ENCODE measurements at regions not wholly inside any gene's neighbourhood (a gene's known extent, or its start where the extent isn't known, plus 50 kb on each side); places are given as distances from the start of the nearest gene placed in this dataset.
"Not testable (repeated sequence)": the region's sequence is repeated elsewhere in the genome, so short reads cannot be mapped to it uniquely, and the experiment has no call there.

DNA sequence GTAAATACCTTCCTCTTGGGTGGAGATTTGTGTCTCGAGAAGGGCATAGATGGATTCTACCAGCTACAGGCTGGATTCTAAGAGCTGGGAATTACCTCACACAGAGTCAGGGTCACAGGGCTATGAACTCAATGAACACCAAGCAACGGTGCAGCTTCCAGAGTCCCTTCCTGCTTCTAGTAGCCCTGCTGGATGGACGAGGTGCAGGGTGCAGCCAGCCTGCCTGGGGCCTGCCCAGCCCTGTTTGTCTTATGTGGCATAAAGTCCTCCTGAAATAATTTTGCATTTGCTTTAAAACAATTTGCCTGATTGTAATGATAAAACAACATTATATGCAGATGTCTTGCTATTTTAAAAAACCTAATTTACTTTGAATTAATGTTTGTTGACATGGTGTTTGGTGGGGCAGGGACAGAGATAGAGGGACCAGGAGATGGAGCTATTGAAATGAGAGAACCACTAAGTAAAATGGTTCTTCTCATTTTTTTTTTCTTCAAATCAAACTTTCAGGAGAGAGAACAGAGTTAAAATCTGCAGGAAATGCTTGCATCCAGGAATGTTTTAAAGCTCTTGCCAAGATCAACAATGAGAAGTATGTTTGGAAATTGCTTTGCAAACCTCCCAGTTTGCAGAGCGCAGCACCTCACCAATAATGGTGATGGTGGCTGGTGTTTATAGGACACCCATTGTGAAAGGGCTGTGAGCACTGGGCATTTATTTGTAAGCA lies 305.4 kb upstream of the PODXL start:
- no peak for DNase-seq (ENCODE audit: low read depth in 2 of 2)

GRCh38 chr7:131859147-131859821 lies 302.9 kb upstream of the PODXL start:
- no peak for DNase-seq (ENCODE audit: low read depth in 2 of 2)

- DNase-seq (ENCODE audit: low read depth in 2 of 2) = no peak
Observed at GRCh38 chr7:131858611-131859010, 302.2 kb upstream of the PODXL start.

DNA sequence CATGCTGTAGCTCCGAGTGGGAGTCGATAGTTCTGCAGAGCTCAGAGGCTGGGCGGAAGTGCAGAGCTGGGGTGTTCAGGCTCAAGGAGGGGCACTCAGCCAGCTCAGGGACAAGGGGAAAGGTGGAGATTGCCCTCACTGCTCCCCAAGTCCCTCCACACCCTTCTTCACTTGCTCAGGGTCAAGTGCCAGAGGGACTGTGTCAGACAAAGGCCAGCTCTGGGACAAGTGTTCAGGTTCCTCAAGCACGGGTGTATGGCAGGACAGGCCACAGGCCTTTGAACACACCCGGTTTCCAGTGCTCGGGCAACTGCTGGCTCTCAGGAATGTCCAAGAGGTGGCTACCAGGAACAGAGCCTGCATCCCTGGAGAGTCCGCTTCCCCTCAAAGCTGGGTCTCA lies 293.0 kb upstream of the PODXL start:
- no peak for DNase-seq (ENCODE audit: low read depth in 2 of 2)

- no peak for DNase-seq (ENCODE audit: low read depth in 2 of 2)
Observed at GRCh38 chr7:131848033-131848432, 291.6 kb upstream of the PODXL start.

- no peak for DNase-seq (ENCODE audit: low read depth in 2 of 2)
Observed at GRCh38 chr7:131845573-131846314, 289.3 kb upstream of the PODXL start.

DNA sequence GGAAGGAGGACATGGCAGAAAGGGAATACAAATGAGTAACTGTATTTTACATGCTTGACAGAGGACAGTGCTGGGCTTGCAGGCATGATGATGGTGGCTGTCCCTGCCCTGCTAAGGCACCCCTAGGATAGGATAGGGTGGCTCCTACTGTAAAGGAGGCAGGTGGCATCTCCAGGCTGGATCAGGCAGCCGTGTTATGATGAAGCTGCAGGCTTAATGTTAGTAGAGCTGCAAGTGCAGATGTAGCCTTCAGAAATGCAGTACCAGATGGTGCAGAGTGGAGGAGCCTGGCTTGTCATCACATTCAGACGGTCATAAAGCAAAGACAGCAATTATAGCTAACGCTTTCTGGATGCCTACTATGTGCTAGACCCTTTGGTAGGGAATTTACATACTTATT lies 287.9 kb upstream of the PODXL start:
- no peak for DNase-seq (ENCODE audit: low read depth in 2 of 2)

DNA sequence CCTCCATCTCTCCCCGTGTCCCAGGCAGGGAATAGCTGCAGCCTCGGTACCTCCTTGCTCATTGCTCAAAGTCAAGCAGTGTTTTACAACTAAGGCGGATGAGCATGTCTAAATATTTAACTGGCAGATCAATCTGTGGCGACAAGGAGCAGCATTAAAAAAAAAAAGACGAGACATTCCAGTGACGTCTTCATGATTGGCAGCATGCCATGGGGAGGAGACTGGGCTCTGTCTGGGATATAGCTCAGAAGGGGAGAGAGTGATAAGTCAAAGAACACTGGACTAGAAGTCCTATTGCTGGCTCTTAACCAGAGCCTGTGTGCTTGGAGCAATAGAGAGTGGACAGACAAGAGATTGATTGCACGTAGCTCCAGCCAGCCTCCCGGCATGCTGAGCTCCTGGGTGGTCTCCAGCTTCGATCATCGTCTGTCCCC lies 287.5 kb upstream of the PODXL start:
- no peak for DNase-seq (ENCODE audit: low read depth in 2 of 2)

GRCh38 chr7:131839967-131840690 lies 283.7 kb upstream of the PODXL start:
- DNase-seq (ENCODE audit: low read depth in 2 of 2) = no peak

DNA sequence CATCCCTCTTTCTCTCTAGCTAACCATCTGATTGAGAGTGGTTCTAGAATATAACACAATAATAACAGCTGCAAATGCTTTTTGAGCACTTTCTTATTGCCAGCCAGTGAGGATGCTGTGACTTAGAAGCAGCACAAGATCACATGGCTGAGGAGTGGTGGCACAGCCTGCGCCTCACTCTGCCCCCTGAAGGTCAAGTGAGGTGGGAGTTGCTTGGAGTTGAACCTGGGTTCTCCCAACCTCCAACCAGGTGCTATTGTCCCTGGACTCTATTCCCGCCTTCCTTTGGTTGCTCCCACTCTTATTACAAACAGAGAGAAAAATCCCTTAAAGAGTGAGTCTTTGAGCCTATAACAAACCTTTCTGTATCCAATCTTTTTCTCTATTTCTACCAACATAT lies 280.3 kb upstream of the PODXL start:
- no peak for DNase-seq (ENCODE audit: low read depth in 2 of 2)

GRCh38 chr7:131835141-131835540 lies 278.7 kb upstream of the PODXL start:
- no peak for DNase-seq (ENCODE audit: low read depth in 2 of 2)

- no peak for DNase-seq (ENCODE audit: low read depth in 2 of 2)
Observed at GRCh38 chr7:131830681-131831080, 274.3 kb upstream of the PODXL start.

GRCh38 chr7:131829947-131830558 lies 273.6 kb upstream of the PODXL start:
- no peak for DNase-seq (ENCODE audit: low read depth in 2 of 2)

DNA sequence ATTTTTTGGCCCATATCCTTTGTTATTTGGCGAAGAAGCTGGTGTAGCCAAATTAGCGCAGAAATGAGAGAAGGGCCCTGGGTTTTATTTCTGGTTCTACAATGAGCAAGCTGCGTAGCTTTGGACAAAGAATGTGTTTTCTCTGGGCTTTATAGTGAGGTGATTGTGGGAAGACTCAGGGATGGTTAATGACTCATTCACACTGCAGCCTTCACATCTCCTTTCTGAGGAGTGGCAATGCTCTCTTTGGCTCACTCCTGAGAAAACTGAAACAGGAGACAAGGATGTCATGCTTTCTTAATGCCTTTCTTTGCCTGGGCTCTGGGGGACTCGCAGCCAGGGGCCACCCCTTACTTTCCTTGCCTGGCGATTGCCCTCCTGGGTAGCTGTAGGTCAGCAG lies 271.0 kb upstream of the PODXL start:
- no peak for DNase-seq (ENCODE audit: low read depth in 2 of 2)

- no peak for DNase-seq (ENCODE audit: low read depth in 2 of 2)
Observed at GRCh38 chr7:131826960-131827359, 270.5 kb upstream of the PODXL start.

GRCh38 chr7:131823961-131824440 lies 267.6 kb upstream of the PODXL start:
- DNase-seq (ENCODE audit: low read depth in 2 of 2) = not testable (repeated sequence)

DNA sequence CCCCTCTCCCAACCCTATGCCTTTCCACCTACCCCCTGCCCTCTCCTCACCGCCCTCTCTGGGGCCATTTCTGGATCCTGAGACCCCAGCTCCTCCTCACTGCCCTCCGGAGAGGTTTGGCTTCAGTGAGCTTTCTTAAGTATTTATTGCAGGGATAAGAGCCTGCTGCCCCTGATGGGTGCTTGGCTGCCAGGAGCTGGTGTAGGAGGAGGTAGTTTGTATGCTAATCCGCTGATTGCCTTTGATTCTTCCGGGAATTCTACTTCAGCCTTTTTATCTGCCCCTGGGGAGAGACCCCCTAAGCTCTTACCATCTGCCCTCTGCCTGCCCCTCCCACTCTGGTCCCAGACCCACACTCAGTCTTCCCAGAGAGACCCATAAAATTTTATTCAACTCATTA lies 263.5 kb upstream of the PODXL start:
- no peak for DNase-seq (ENCODE audit: low read depth in 2 of 2)

GRCh38 chr7:131816391-131817007 lies 260.1 kb upstream of the PODXL start:
- no peak for DNase-seq (ENCODE audit: low read depth in 2 of 2)

- no peak for DNase-seq (ENCODE audit: low read depth in 2 of 2)
Observed at GRCh38 chr7:131808736-131809135, 252.3 kb upstream of the PODXL start.

- not testable (repeated sequence) for DNase-seq (ENCODE audit: low read depth in 2 of 2)
Observed at GRCh38 chr7:131808156-131808555, 251.7 kb upstream of the PODXL start.

DNA sequence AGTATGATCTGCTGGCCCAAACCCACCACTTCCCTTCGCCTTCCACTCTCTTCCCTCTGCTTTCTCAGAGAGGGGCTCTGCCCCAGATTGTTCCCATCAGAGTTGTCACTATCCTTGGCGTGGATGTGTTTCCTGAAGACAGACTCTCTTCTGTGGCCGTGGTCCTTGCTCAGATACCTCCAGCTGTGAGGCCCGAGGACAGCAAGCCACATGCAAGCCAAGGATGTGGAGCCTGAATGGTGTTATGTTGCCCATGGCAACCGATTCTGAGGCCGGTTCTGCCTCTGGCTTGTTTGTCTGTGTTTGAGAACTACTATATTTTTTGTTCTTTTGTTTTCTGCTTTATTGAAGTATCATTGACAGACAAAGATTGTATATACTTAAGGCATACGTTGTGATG lies 247.4 kb upstream of the PODXL start:
- DNase-seq (ENCODE audit: low read depth in 2 of 2) = no peak
